HepG2 (cell line): ENCODE measurements at regions not wholly inside any gene's neighbourhood (a gene's known extent, or its start where the extent isn't known, plus 50 kb on each side); places are given as distances from the start of the nearest gene placed in this dataset.

Source experiments
- CEBPB ChIP-seq: IDR thresholded peaks from 2 replicates; pipeline ENCODE4 v1.6.1; 2011; ENCODE audit warnings: low read depth, low read length, improper control_type of control experiment, borderline replicate concordance
- CREB1 ChIP-seq, 2 experiments: fragments of 450-650 bp in 1 of 2; IDR thresholded peaks; 2 replicates each; pipeline ENCODE4 v1.6.1; 2016 to 2017; ENCODE audit warnings: control low read depth in 1 of 2, mild to moderate bottlenecking in 1 of 2, missing compliant biosample characterization in 1 of 2, missing genetic modification characterization in 1 of 2
- CREBL2 ChIP-seq: sonication (generic); formaldehyde crosslinking; IDR thresholded peaks from 2 replicates; pipeline ENCODE4 v1.8.1; 2023; ENCODE audit warnings: missing genetic modification reagents, mild to moderate bottlenecking, borderline replicate concordance
- DMTF1 ChIP-seq: sonication (generic); formaldehyde crosslinking; IDR thresholded peaks from 2 replicates; pipeline ENCODE4 v1.4.0; 2020; ENCODE audit warnings: mild to moderate bottlenecking, missing genetic modification reagents
- EP300 ChIP-seq, 3 experiments: sonication (generic) in 1 of 3; formaldehyde crosslinking in 1 of 3; IDR thresholded peaks; 2 replicates each; pipeline versions ENCODE4 v1.5.1 to v1.6.1; 2011 to 2020; ENCODE audit warnings: low read depth in 2 of 3, low read length in 2 of 3, borderline replicate concordance in 1 of 3, improper control_type of control experiment in 1 of 3, mild to moderate bottlenecking in 1 of 3, missing genetic modification reagents in 1 of 3, moderate library complexity in 1 of 3
- JARID2 ChIP-seq: sonication (generic); formaldehyde crosslinking; IDR thresholded peaks from 2 replicates; pipeline ENCODE4 v1.8.1; 2023; ENCODE audit warnings: missing genetic modification reagents, inconsistent platforms; ENCODE audit not compliant: insufficient replicate concordance
- NR2F1 ChIP-seq, 2 experiments: fragments of 450-650 bp in 1 of 2; formaldehyde crosslinking in 1 of 2; IDR thresholded peaks; 2 replicates each; pipeline versions ENCODE4 v1.5.0 to v1.6.1; 2016 to 2020; ENCODE audit warnings: mild to moderate bottlenecking in 1 of 2, missing compliant biosample characterization in 1 of 2, missing genetic modification reagents in 1 of 2, moderate library complexity in 1 of 2
- PAWR ChIP-seq: sonication (generic); formaldehyde crosslinking; IDR thresholded peaks from 2 replicates; pipeline ENCODE4 v1.4.0; 2020; ENCODE audit warnings: missing genetic modification reagents, mild to moderate bottlenecking, borderline replicate concordance
- POLR2A ChIP-seq, 2 experiments: IDR thresholded peaks; 2 replicates each; pipeline ENCODE4 v1.6.1; 2011; ENCODE audit warnings: low read depth in 2 of 2, low read length in 2 of 2, mild to moderate bottlenecking in 1 of 2, moderate library complexity in 1 of 2; ENCODE audit not compliant: insufficient read depth in 1 of 2
- REST ChIP-seq, 2 experiments: IDR thresholded peaks; 2 replicates each; pipeline ENCODE4 v1.6.1; 2011 to 2012; ENCODE audit warnings: low read length in 2 of 2, borderline replicate concordance in 1 of 2, low read depth in 1 of 2, mild to moderate bottlenecking in 1 of 2, moderate library complexity in 1 of 2
- ZNF256 ChIP-seq: sonication (generic); formaldehyde crosslinking; conservative IDR thresholded peaks from 2 replicates; pipeline ENCODE4 v1.4.0; 2020; ENCODE audit warnings: missing genetic modification reagents

- TF ChIP-seq JARID2 (CRISPR knock-in tag) = no peak
- no peak for TF ChIP-seq PAWR (CRISPR knock-in tag)
- TF ChIP-seq ZNF256 (CRISPR knock-in tag) = no peak
- TF ChIP-seq CREBL2 (CRISPR knock-in tag) = no peak
- TF ChIP-seq REST (IDR thresholded peaks at IDR 0.05; ENCODE audit: borderline replicate concordance in 1 of 2, low read depth in 1 of 2, low read length in 2 of 2) = no peak
- no peak for TF ChIP-seq CEBPB
- no peak for TF ChIP-seq DMTF1 (CRISPR knock-in tag)
- TF ChIP-seq EP300 (IDR thresholded peaks at IDR 0.05; ENCODE audit: low read depth in 2 of 2, low read length in 2 of 2) = no peak
- TF ChIP-seq EP300 (CRISPR knock-in tag; IDR thresholded peaks at IDR 0.05; ENCODE audit: borderline replicate concordance) = no peak
- no peak for TF ChIP-seq POLR2A (IDR thresholded peaks at IDR 0.05; ENCODE audit: insufficient read depth in 1 of 2, low read depth in 2 of 2, low read length in 2 of 2)
- no peak for TF ChIP-seq CREB1 (IDR thresholded peaks at IDR 0.05)
- TF ChIP-seq CREB1 (CRISPR knock-in tag; IDR thresholded peaks at IDR 0.05) = no peak
- no peak for TF ChIP-seq NR2F1 (CRISPR knock-in tag; IDR thresholded peaks at IDR 0.05)
Observed at GRCh38 chr3:159339131-159339530, 537.3 kb downstream of the MFSD1 start.
